ENCODE measurements at regions not wholly inside any gene's neighbourhood (a gene's known extent, or its start where the extent isn't known, plus 50 kb on each side); places are given as distances from the start of the nearest gene placed in this dataset.

DNA sequence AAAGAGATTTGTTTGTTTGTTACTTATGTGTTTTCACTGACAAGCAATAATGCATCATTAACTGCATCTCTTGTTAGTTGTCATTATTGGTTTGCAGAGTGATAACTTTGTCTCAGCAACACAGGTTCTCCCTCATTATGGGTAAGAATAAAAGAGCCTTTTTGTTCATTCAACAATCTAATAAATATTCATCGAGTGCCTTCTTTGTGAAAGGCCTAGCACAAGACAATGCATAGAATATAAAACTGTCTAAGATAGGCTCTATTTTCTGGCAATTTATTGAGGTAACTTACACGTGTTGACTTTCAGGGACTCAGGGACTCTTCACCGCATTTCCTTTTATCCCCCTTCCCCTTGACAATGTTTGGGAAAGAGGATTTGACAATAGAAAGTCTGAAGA, 95.5 kb upstream of the KRR1 start:
- TF ChIP-seq CTCF (IDR thresholded peaks at IDR 0.05) (no peak), POLR2A (IDR thresholded peaks at IDR 0.05) (no peak), EP300 (IDR thresholded peaks at IDR 0.05) (no peak)
